ENCODE measurements at regions not wholly inside any gene's neighbourhood (a gene's known extent, or its start where the extent isn't known, plus 50 kb on each side); places are given as distances from the start of the nearest gene placed in this dataset.

- no peak for DNase-seq (ENCODE audit: extremely low read depth, low read depth)
- no peak for TF ChIP-seq CTCF (IDR thresholded peaks at IDR 0.05; ENCODE audit: low read depth, low read length, missing control alignments)
- no peak overlapping the region for H3K4me3 ChIP-seq (replicated peaks; ENCODE audit: low read depth, low read length)
These were observed 134.4 kb downstream of the WNT5A start for GRCh38 chr3:55352668-55353067.

- TF ChIP-seq CTCF (IDR thresholded peaks at IDR 0.05; ENCODE audit: low read depth, low read length, missing control alignments), result no peak
- no peak overlapping the region for H3K4me3 ChIP-seq (replicated peaks; ENCODE audit: low read depth, low read length)
- DNase-seq (ENCODE audit: extremely low read depth, low read depth), result no peak
These were observed 137.3 kb downstream of the WNT5A start for GRCh38 chr3:55349851-55350250.

- no peak for TF ChIP-seq CTCF (IDR thresholded peaks at IDR 0.05; ENCODE audit: low read depth, low read length, missing control alignments)
- no peak overlapping the region for H3K4me3 ChIP-seq (replicated peaks; ENCODE audit: low read depth, low read length)
- no peak for DNase-seq (ENCODE audit: extremely low read depth, low read depth)
These were observed 143.4 kb downstream of the WNT5A start for GRCh38 chr3:55343486-55344357.

GRCh38 chr3:55341502-55342031 lies 145.5 kb downstream of the WNT5A start:
- DNase-seq (ENCODE audit: extremely low read depth, low read depth), result no peak
- H3K4me3 ChIP-seq (replicated peaks; ENCODE audit: low read depth, low read length), result no peak overlapping the region
- no peak for TF ChIP-seq CTCF (IDR thresholded peaks at IDR 0.05; ENCODE audit: low read depth, low read length, missing control alignments)

DNA sequence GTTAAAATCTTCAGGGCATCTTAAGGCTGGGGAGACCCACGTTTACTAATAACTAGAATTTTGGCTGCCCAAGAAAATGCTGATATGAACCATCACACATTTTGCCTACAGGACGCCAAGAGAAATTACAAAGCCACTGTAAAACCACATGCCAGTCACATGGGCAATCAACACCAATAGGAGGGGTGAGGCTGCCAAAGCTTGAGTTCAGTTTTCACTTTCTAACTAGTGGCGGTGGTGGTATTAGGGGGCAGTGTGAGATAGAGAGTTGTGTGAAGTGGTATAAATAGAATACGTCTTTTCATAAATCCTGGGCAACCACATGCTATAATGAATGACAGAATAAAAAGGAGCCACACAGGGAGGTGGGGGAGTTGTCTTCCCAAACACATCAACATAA lies 147.3 kb downstream of the WNT5A start:
- DNase-seq (ENCODE audit: extremely low read depth, low read depth), result no peak
- H3K4me3 ChIP-seq (replicated peaks; ENCODE audit: low read depth, low read length), result no peak overlapping the region
- TF ChIP-seq CTCF (IDR thresholded peaks at IDR 0.05; ENCODE audit: low read depth, low read length, missing control alignments), result no peak

GRCh38 chr3:55339390-55339789 lies 147.7 kb downstream of the WNT5A start:
- no peak for TF ChIP-seq CTCF (IDR thresholded peaks at IDR 0.05; ENCODE audit: low read depth, low read length, missing control alignments)
- no peak overlapping the region for H3K4me3 ChIP-seq (replicated peaks; ENCODE audit: low read depth, low read length)
- DNase-seq (ENCODE audit: extremely low read depth, low read depth), result no peak
